Choroid plexus epithelial cell (primary cell): ENCODE measurements at regions not wholly inside any gene's neighbourhood (a gene's known extent, or its start where the extent isn't known, plus 50 kb on each side); places are given as distances from the start of the nearest gene placed in this dataset.

Source experiments
- DNase-seq: peaks from one replicate; pipeline ENCODE4 v3.0.0-alpha.2; 2010; ENCODE audit warnings: low read depth
- H3K4me3 ChIP-seq: 2 replicates; pipeline ENCODE4 v1.5.1; 2011; ENCODE audit warnings: low read depth, mild to moderate bottlenecking, control low read depth, low read length, moderate library complexity
- TF ChIP-seq, protein P1 (sequence below): conservative IDR thresholded peaks from 2 replicates; pipeline ENCODE4 v1.5.1; 2011; ENCODE audit warnings: low read depth, mild to moderate bottlenecking, control low read depth, inconsistent platforms, low read length, moderate library complexity

GRCh38 chr2:228261546-228261945 is 80.1 kb upstream of the SPHKAP start:
- H3K4me3 ChIP-seq, result no peak overlapping the region
- DNase-seq, result no peak
- TF ChIP-seq, protein P1, sequence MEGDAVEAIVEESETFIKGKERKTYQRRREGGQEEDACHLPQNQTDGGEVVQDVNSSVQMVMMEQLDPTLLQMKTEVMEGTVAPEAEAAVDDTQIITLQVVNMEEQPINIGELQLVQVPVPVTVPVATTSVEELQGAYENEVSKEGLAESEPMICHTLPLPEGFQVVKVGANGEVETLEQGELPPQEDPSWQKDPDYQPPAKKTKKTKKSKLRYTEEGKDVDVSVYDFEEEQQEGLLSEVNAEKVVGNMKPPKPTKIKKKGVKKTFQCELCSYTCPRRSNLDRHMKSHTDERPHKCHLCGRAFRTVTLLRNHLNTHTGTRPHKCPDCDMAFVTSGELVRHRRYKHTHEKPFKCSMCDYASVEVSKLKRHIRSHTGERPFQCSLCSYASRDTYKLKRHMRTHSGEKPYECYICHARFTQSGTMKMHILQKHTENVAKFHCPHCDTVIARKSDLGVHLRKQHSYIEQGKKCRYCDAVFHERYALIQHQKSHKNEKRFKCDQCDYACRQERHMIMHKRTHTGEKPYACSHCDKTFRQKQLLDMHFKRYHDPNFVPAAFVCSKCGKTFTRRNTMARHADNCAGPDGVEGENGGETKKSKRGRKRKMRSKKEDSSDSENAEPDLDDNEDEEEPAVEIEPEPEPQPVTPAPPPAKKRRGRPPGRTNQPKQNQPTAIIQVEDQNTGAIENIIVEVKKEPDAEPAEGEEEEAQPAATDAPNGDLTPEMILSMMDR, result no peak

- TF ChIP-seq, protein P1, result no peak
- H3K4me3 ChIP-seq, result no peak overlapping the region
- no peak for DNase-seq
Observed at GRCh38 chr2:228257379-228257778, 75.9 kb upstream of the SPHKAP start.

GRCh38 chr2:228253752-228254151 is 72.3 kb upstream of the SPHKAP start:
- TF ChIP-seq, protein P1, result no peak
- no peak overlapping the region for H3K4me3 ChIP-seq
- no peak for DNase-seq

DNA sequence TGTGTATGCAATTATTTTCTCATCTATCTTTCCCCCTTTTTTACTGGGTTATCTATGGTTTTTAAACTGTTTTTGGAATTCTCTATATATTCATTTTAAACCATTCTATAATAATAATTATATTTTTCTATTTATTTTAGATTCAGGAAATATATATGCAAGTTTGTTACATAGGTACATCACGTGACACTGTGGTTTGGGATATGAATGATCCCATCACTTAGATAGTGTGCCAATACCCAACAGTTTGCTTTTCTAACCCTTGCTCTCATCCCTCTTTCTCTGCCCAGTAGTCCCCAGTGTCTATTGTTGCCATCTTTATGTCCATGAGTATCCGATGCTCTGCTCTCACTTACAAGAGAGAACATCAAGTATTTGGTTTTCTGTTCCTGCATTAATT is 65.8 kb upstream of the SPHKAP start:
- no peak for DNase-seq
- TF ChIP-seq, protein P1, result no peak
- no peak overlapping the region for H3K4me3 ChIP-seq

- no peak overlapping the region for H3K4me3 ChIP-seq
- TF ChIP-seq, protein P1, result no peak
- DNase-seq, result no peak
Observed at GRCh38 chr2:228245601-228246000, 64.1 kb upstream of the SPHKAP start.

- TF ChIP-seq, protein P1, result no peak
- no peak overlapping the region for H3K4me3 ChIP-seq
- no peak for DNase-seq
Observed at GRCh38 chr2:228242591-228242990, 61.1 kb upstream of the SPHKAP start.

DNA sequence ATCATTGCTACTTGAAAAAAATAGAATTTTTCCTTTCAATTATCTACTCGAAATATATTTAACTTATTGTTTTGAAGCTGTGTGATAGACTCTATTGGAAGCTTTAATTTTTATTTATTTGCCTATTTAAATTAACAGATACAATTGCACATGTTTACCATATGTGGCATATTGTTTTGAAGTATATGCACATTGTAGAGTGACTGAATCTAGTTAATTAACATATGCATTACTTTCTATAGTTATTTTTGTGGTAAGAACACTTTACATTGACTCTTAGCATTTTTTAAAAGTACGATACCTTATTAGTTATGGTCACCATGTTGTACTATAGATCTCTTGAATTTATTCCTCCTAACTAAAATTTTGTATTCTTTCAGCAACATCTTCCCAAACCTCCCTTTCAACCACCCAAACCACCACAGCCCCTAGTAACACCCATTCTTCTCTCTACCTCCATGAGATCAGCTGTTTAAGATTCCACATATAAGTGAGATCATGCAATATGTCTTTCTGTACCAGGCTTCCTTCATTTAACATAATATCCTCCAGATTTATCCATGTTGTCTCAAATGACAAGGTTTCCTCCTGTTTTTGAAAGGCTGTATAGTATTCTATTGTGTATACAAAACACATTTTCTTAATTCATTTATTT is 58.5 kb upstream of the SPHKAP start:
- DNase-seq, result no peak
- TF ChIP-seq, protein P1, result no peak
- H3K4me3 ChIP-seq, result no peak overlapping the region
